Progenitor cell of endocrine pancreas (in vitro differentiated cells): ENCODE measurements at regions not wholly inside any gene's neighbourhood (a gene's known extent, or its start where the extent isn't known, plus 50 kb on each side); places are given as distances from the start of the nearest gene placed in this dataset.

ENCODE experiments used
- DNase-seq: peaks from one replicate; pipeline ENCODE4 v3.0.0; 2021; ENCODE audit warnings: low spot score; ENCODE audit not compliant: unreplicated experiment
- H3K27ac Mint-ChIP-seq: 2 replicates; pipeline ENCODE4 v1.8.0; 2021; ENCODE audit warnings: mild to moderate bottlenecking, moderate library complexity, mixed read lengths
- H3K27me3 Mint-ChIP-seq: 2 replicates; pipeline ENCODE4 v1.8.0; 2021; ENCODE audit warnings: mixed read lengths
- H3K36me3 Mint-ChIP-seq: 2 replicates; pipeline ENCODE4 v1.8.0; 2022; ENCODE audit warnings: mixed read lengths; ENCODE audit not compliant: insufficient read depth
- H3K4me1 Mint-ChIP-seq: 2 replicates; pipeline ENCODE4 v1.8.0; 2021; ENCODE audit warnings: low read depth, mixed read lengths
- H3K4me3 Mint-ChIP-seq: 2 replicates; pipeline ENCODE4 v1.8.0; 2021; ENCODE audit warnings: low read depth, mild to moderate bottlenecking, moderate library complexity, mixed read lengths
- H3K9me3 Mint-ChIP-seq: 2 replicates; pipeline ENCODE4 v1.8.0; 2021; ENCODE audit warnings: low read depth, mixed read lengths
- CTCF ChIP-seq: fragments of 200-600 bp; sonication (generic); IDR thresholded peaks from one replicate; pipeline ENCODE4 v1.5.0; 2021; ENCODE audit warnings: antibody characterized with exemption, mild to moderate bottlenecking; ENCODE audit not compliant: unreplicated experiment

GRCh38 chr3:159219231-159219630 lies 417.4 kb downstream of the MFSD1 start:
- H3K4me3 Mint-ChIP-seq = no peak overlapping the region
- no peaks in the 10 kb centered on the region for H3K9me3 Mint-ChIP-seq
- no peaks in the 10 kb centered on the region for H3K4me1 Mint-ChIP-seq
- TF ChIP-seq CTCF = no peak
- DNase-seq = no peak
- H3K27ac Mint-ChIP-seq = no peak overlapping the region
- peaks cover 6% of the 10 kb centered on the region for H3K27me3 Mint-ChIP-seq
- no peaks in the 10 kb centered on the region for H3K36me3 Mint-ChIP-seq

- H3K4me3 Mint-ChIP-seq = no peak overlapping the region
- H3K36me3 Mint-ChIP-seq = no peaks in the 10 kb centered on the region
- no peaks in the 10 kb centered on the region for H3K9me3 Mint-ChIP-seq
- no peak for DNase-seq
- TF ChIP-seq CTCF = no peak
- peaks cover 6% of the 10 kb centered on the region for H3K27me3 Mint-ChIP-seq
- H3K27ac Mint-ChIP-seq = no peak overlapping the region
- no peaks in the 10 kb centered on the region for H3K4me1 Mint-ChIP-seq
Measured at GRCh38 chr3:159221335-159221734, 419.5 kb downstream of the MFSD1 start.

GRCh38 chr3:159229116-159229680 lies 427.3 kb downstream of the MFSD1 start:
- Mint-ChIP-seq H3K4me1 (no peaks in the 10 kb centered on the region), H3K9me3 (peaks cover 4% of the 10 kb centered on the region), H3K27me3 (peaks cover 4% of the 10 kb centered on the region), H3K4me3 (no peak overlapping the region), H3K36me3 (no peaks in the 10 kb centered on the region), H3K27ac (no peak overlapping the region)
- DNase-seq = no peak
- no peak for TF ChIP-seq CTCF

GRCh38 chr3:159232966-159233365 lies 431.1 kb downstream of the MFSD1 start:
- Mint-ChIP-seq H3K27ac (no peak overlapping the region), H3K4me1 (no peaks in the 10 kb centered on the region), H3K4me3 (no peak overlapping the region), H3K27me3 (no peaks in the 10 kb centered on the region), H3K9me3 (peaks cover 4% of the 10 kb centered on the region), H3K36me3 (no peaks in the 10 kb centered on the region)
- TF ChIP-seq CTCF = no peak
- no peak for DNase-seq

GRCh38 chr3:159233734-159234133 lies 431.9 kb downstream of the MFSD1 start:
- H3K27me3 Mint-ChIP-seq = peaks cover 2% of the 10 kb centered on the region

More at GRCh38 chr3:159233734-159234133, 431.9 kb downstream of the MFSD1 start:
- H3K4me3 Mint-ChIP-seq = no peak overlapping the region
- no peak for DNase-seq
- no peak for TF ChIP-seq CTCF
- H3K36me3 Mint-ChIP-seq = no peaks in the 10 kb centered on the region
- H3K9me3 Mint-ChIP-seq = peaks cover 4% of the 10 kb centered on the region
- H3K4me1 Mint-ChIP-seq = no peaks in the 10 kb centered on the region
- no peak overlapping the region for H3K27ac Mint-ChIP-seq
